ENCODE measurements at regions not wholly inside any gene's neighbourhood (a gene's known extent, or its start where the extent isn't known, plus 50 kb on each side); places are given as distances from the start of the nearest gene placed in this dataset.

- TF ChIP-seq, protein P1, sequence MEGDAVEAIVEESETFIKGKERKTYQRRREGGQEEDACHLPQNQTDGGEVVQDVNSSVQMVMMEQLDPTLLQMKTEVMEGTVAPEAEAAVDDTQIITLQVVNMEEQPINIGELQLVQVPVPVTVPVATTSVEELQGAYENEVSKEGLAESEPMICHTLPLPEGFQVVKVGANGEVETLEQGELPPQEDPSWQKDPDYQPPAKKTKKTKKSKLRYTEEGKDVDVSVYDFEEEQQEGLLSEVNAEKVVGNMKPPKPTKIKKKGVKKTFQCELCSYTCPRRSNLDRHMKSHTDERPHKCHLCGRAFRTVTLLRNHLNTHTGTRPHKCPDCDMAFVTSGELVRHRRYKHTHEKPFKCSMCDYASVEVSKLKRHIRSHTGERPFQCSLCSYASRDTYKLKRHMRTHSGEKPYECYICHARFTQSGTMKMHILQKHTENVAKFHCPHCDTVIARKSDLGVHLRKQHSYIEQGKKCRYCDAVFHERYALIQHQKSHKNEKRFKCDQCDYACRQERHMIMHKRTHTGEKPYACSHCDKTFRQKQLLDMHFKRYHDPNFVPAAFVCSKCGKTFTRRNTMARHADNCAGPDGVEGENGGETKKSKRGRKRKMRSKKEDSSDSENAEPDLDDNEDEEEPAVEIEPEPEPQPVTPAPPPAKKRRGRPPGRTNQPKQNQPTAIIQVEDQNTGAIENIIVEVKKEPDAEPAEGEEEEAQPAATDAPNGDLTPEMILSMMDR (IDR thresholded peaks at IDR 0.05; ENCODE audit: extremely low read depth, missing control alignments), result no peak
- DNase-seq (ENCODE audit: low spot score), result no peak
These were observed 345.7 kb downstream of the GRIN2B start for GRCh38 chr12:13635709-13636108.

DNA sequence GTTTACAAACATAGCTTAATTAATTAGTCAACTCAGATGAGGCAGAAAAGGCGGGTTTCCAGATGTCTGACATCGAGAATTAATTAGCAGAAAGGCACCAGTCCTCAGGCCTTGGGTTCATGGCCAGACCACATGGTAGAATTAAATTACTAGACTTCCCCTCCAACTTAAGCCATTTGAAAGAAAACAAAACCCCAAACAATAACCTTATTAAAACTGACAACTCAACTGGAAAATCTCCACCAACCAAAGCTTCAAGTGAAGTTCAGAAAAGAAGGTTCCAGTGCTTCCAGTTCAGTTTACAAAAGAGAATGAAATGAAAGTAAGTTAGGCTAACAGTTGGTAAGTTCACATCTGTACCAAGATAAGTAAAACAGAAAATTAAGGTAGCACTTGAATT is 349.5 kb downstream of the GRIN2B start:
- TF ChIP-seq, protein P1 (IDR thresholded peaks at IDR 0.05; ENCODE audit: extremely low read depth, missing control alignments), result no peak
- no peak for DNase-seq (ENCODE audit: low spot score)

- no peak for DNase-seq (ENCODE audit: low spot score)
These were observed 351.0 kb downstream of the GRIN2B start for GRCh38 chr12:13630354-13630753.

DNA sequence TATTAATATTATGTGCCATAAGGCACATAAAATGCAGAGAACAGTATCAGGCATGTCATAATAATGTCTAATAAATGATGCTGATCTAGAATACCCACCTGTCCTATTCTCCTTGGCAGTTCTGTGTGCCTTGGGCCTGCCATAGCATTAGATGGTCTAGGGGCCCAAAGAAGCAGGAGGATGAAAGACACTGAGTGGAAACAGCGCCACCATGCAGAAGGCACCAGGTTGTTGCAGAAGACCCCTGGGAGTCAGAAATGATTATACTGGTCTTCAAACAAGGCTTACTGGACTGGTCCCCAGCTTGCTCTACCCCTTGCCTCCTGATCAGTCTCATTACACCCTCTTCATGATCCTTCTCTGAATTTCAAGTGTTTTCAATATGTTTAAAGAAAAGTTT is 353.3 kb downstream of the GRIN2B start:
- DNase-seq (ENCODE audit: low spot score), result no peak
- TF ChIP-seq, protein P1 (IDR thresholded peaks at IDR 0.05; ENCODE audit: extremely low read depth, missing control alignments), result no peak

More at GRCh38 chr12:13630354-13630753, 351.0 kb downstream of the GRIN2B start:
- TF ChIP-seq, protein P1 (IDR thresholded peaks at IDR 0.05; ENCODE audit: extremely low read depth, missing control alignments), result no peak

GRCh38 chr12:13627536-13627935 is 353.9 kb downstream of the GRIN2B start:
- no peak for DNase-seq (ENCODE audit: low spot score)
- TF ChIP-seq, protein P1 (IDR thresholded peaks at IDR 0.05; ENCODE audit: extremely low read depth, missing control alignments), result no peak

GRCh38 chr12:13613297-13613696 is 368.1 kb downstream of the GRIN2B start:
- TF ChIP-seq, protein P1 (IDR thresholded peaks at IDR 0.05; ENCODE audit: extremely low read depth, missing control alignments), result no peak
- no peak for DNase-seq (ENCODE audit: low spot score)

- DNase-seq (ENCODE audit: low spot score), result no peak
- TF ChIP-seq, protein P1 (IDR thresholded peaks at IDR 0.05; ENCODE audit: extremely low read depth, missing control alignments), result no peak
These were observed 371.3 kb downstream of the GRIN2B start for GRCh38 chr12:13609894-13610679.
